T-helper 17 cell (primary cell): ENCODE measurements at regions not wholly inside any gene's neighbourhood (a gene's known extent, or its start where the extent isn't known, plus 50 kb on each side); places are given as distances from the start of the nearest gene placed in this dataset.
"Not testable (repeated sequence)": the region's sequence is repeated elsewhere in the genome, so short reads cannot be mapped to it uniquely, and the experiment has no call there.

ENCODE experiments used
- ATAC-seq: fragments of 150-1000 bp; cut with Tn5 transposase; 2 replicates; pipeline ENCODE4 v1.10.0; 2021; ENCODE audit warnings: mild to moderate bottlenecking, moderate library complexity
- DNase-seq, 3 donors: peaks; one replicate each; pipeline versions ENCODE4 v3.0.0 to v3.0.0-alpha.2; 2020 to 2021
- H3K9me3 ChIP-seq: one replicate; pipeline ENCODE4 v1.7.0; 2013; ENCODE audit warnings: low read length, mild to moderate bottlenecking; ENCODE audit not compliant: control insufficient read depth, poor library complexity, severe bottlenecking
- H3K27ac Mint-ChIP-seq: one replicate; pipeline ENCODE4 v1.8.0; 2022; ENCODE audit warnings: mild to moderate bottlenecking, moderate library complexity, mixed read lengths
- H3K27me3 Mint-ChIP-seq: one replicate; pipeline ENCODE4 v1.8.0; 2022; ENCODE audit warnings: mixed read lengths
- H3K36me3 Mint-ChIP-seq: one replicate; pipeline ENCODE4 v1.8.0; 2022; ENCODE audit warnings: low read depth, mixed read lengths
- H3K4me1 Mint-ChIP-seq: one replicate; pipeline ENCODE4 v1.8.0; 2022; ENCODE audit warnings: mild to moderate bottlenecking, mixed read lengths
- H3K4me3 Mint-ChIP-seq: one replicate; pipeline ENCODE4 v1.8.0; 2022; ENCODE audit warnings: mild to moderate bottlenecking, moderate library complexity, mixed read lengths

- no peaks in the 10 kb centered on the region for H3K36me3 Mint-ChIP-seq
- H3K4me3 Mint-ChIP-seq: no peak overlapping the region
- ATAC-seq (no peak), DNase-seq (no peak)
- H3K9me3 ChIP-seq: no peaks in the 10 kb centered on the region
- H3K4me1 Mint-ChIP-seq: no peaks in the 10 kb centered on the region
- H3K27me3 Mint-ChIP-seq: no peaks in the 10 kb centered on the region
- no peak overlapping the region for H3K27ac Mint-ChIP-seq
Measured at GRCh38 chr3:6025032-6025431, 835.9 kb upstream of the GRM7 start.

- not testable (repeated sequence) for H3K4me3 Mint-ChIP-seq, ATAC-seq
Measured at GRCh38 chr3:6030648-6031047, 830.3 kb upstream of the GRM7 start.

GRCh38 chr3:6035626-6036025 is 825.3 kb upstream of the GRM7 start:
- H3K4me1 Mint-ChIP-seq: no peaks in the 10 kb centered on the region
- no peak for DNase-seq
- no peaks in the 10 kb centered on the region for H3K9me3 ChIP-seq
- H3K27ac Mint-ChIP-seq: no peak overlapping the region
- no peaks in the 10 kb centered on the region for H3K36me3 Mint-ChIP-seq
- H3K27me3 Mint-ChIP-seq: no peaks in the 10 kb centered on the region
- no peak for ATAC-seq
- no peak overlapping the region for H3K4me3 Mint-ChIP-seq

More at GRCh38 chr3:6030648-6031047, 830.3 kb upstream of the GRM7 start:
- not testable (repeated sequence) for H3K9me3 ChIP-seq, H3K36me3 Mint-ChIP-seq, H3K27me3 Mint-ChIP-seq, DNase-seq, H3K27ac Mint-ChIP-seq, H3K4me1 Mint-ChIP-seq

- ATAC-seq (no peak), DNase-seq (no peak)
- Mint-ChIP-seq H3K4me3 (no peak overlapping the region), H3K27ac (no peak overlapping the region), H3K27me3 (no peaks in the 10 kb centered on the region), H3K4me1 (no peaks in the 10 kb centered on the region), H3K36me3 (no peaks in the 10 kb centered on the region)
- H3K9me3 ChIP-seq: no peaks in the 10 kb centered on the region
Measured at GRCh38 chr3:6039971-6040370, 820.9 kb upstream of the GRM7 start.

- H3K9me3 ChIP-seq: no peaks in the 10 kb centered on the region
- Mint-ChIP-seq H3K4me1 (no peaks in the 10 kb centered on the region), H3K36me3 (no peaks in the 10 kb centered on the region), H3K27me3 (no peaks in the 10 kb centered on the region), H3K4me3 (no peak overlapping the region), H3K27ac (no peak overlapping the region)
- no peak for DNase-seq
- no peak for ATAC-seq
Measured at GRCh38 chr3:6041894-6042293, 819.0 kb upstream of the GRM7 start.

- Mint-ChIP-seq H3K27ac (no peak overlapping the region), H3K36me3 (no peaks in the 10 kb centered on the region), H3K4me3 (no peak overlapping the region), H3K4me1 (no peaks in the 10 kb centered on the region), H3K27me3 (no peaks in the 10 kb centered on the region)
- H3K9me3 ChIP-seq: no peaks in the 10 kb centered on the region
- DNase-seq (no peak), ATAC-seq (no peak)
Measured at GRCh38 chr3:6047016-6047415, 813.9 kb upstream of the GRM7 start.

GRCh38 chr3:6060251-6060650 is 800.7 kb upstream of the GRM7 start:
- Mint-ChIP-seq H3K4me3 (no peak overlapping the region), H3K4me1 (no peaks in the 10 kb centered on the region), H3K27me3 (no peaks in the 10 kb centered on the region), H3K36me3 (no peaks in the 10 kb centered on the region), H3K27ac (no peak overlapping the region)
- ATAC-seq: no peak
- H3K9me3 ChIP-seq: no peaks in the 10 kb centered on the region
- no peak for DNase-seq

- no peaks in the 10 kb centered on the region for H3K4me1 Mint-ChIP-seq
- H3K36me3 Mint-ChIP-seq: no peaks in the 10 kb centered on the region
- H3K4me3 Mint-ChIP-seq: no peak overlapping the region
- no peak overlapping the region for H3K27ac Mint-ChIP-seq
- no peaks in the 10 kb centered on the region for H3K27me3 Mint-ChIP-seq
- DNase-seq (no peak), ATAC-seq (no peak)
- H3K9me3 ChIP-seq: no peaks in the 10 kb centered on the region
Measured at GRCh38 chr3:6062261-6063187, 798.4 kb upstream of the GRM7 start.

- H3K27ac Mint-ChIP-seq: no peak overlapping the region
- H3K27me3 Mint-ChIP-seq: no peaks in the 10 kb centered on the region
- H3K36me3 Mint-ChIP-seq: no peaks in the 10 kb centered on the region
- no peaks in the 10 kb centered on the region for H3K9me3 ChIP-seq
- no peaks in the 10 kb centered on the region for H3K4me1 Mint-ChIP-seq
- H3K4me3 Mint-ChIP-seq: no peak overlapping the region
- DNase-seq (no peak), ATAC-seq (no peak)
Measured at GRCh38 chr3:6066397-6066796, 794.5 kb upstream of the GRM7 start.

- DNase-seq, H3K4me1 Mint-ChIP-seq, H3K4me3 Mint-ChIP-seq, H3K27me3 Mint-ChIP-seq, H3K36me3 Mint-ChIP-seq, H3K27ac Mint-ChIP-seq, H3K9me3 ChIP-seq, ATAC-seq: not testable (repeated sequence)
Measured at GRCh38 chr3:6066868-6067578, 793.9 kb upstream of the GRM7 start.

- no peaks in the 10 kb centered on the region for H3K4me1 Mint-ChIP-seq
- H3K27ac Mint-ChIP-seq: no peak overlapping the region
- no peak overlapping the region for H3K4me3 Mint-ChIP-seq
- ATAC-seq (no peak), DNase-seq (no peak)
- H3K36me3 Mint-ChIP-seq: no peaks in the 10 kb centered on the region
- H3K9me3 ChIP-seq: peaks cover 4% of the 10 kb centered on the region
- no peaks in the 10 kb centered on the region for H3K27me3 Mint-ChIP-seq
Measured at GRCh38 chr3:6074952-6075351, 786.0 kb upstream of the GRM7 start.

- Mint-ChIP-seq H3K4me1 (no peaks in the 10 kb centered on the region), H3K36me3 (no peaks in the 10 kb centered on the region), H3K27me3 (no peaks in the 10 kb centered on the region), H3K4me3 (no peak overlapping the region), H3K27ac (no peak overlapping the region)
- ATAC-seq (no peak), DNase-seq (no peak)
- peaks cover 4% of the 10 kb centered on the region for H3K9me3 ChIP-seq
Measured at GRCh38 chr3:6078436-6078835, 782.5 kb upstream of the GRM7 start.

GRCh38 chr3:6079011-6079410 is 781.9 kb upstream of the GRM7 start:
- H3K4me1 Mint-ChIP-seq: no peaks in the 10 kb centered on the region
- H3K27ac Mint-ChIP-seq: no peak overlapping the region
- ATAC-seq (no peak), DNase-seq (no peak)
- peaks cover 4% of the 10 kb centered on the region for H3K9me3 ChIP-seq
- H3K36me3 Mint-ChIP-seq: no peaks in the 10 kb centered on the region
- no peaks in the 10 kb centered on the region for H3K27me3 Mint-ChIP-seq
- no peak overlapping the region for H3K4me3 Mint-ChIP-seq
